ENCODE measurements at regions not wholly inside any gene's neighbourhood (a gene's known extent, or its start where the extent isn't known, plus 50 kb on each side); places are given as distances from the start of the nearest gene placed in this dataset.
A peak's percentile ranks its signal among the peaks of the same experiment; 100 is the strongest.

DNA sequence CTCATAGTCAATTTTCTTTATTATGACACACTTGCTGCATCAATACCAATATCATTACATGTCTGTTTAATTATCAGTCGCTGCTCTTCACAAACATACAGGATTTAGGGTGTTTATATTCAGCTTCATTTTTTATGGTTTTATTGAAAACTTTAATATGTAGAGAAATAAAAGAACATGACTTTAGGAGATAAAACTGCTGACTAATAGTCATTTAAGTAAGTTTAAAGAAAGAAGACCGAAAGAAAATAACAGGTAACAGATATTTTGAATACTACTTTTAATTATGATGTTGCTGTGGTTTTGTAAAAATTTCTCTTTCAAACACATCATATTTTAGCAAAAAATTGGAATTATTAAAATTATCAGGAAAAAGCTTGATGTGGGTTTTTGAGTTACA lies 685.1 kb upstream of the BRINP3 start:
- TF ChIP-seq, protein P1, sequence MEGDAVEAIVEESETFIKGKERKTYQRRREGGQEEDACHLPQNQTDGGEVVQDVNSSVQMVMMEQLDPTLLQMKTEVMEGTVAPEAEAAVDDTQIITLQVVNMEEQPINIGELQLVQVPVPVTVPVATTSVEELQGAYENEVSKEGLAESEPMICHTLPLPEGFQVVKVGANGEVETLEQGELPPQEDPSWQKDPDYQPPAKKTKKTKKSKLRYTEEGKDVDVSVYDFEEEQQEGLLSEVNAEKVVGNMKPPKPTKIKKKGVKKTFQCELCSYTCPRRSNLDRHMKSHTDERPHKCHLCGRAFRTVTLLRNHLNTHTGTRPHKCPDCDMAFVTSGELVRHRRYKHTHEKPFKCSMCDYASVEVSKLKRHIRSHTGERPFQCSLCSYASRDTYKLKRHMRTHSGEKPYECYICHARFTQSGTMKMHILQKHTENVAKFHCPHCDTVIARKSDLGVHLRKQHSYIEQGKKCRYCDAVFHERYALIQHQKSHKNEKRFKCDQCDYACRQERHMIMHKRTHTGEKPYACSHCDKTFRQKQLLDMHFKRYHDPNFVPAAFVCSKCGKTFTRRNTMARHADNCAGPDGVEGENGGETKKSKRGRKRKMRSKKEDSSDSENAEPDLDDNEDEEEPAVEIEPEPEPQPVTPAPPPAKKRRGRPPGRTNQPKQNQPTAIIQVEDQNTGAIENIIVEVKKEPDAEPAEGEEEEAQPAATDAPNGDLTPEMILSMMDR (IDR thresholded peaks at IDR 0.05; ENCODE audit: low read depth, low read length) = no peak
- TF ChIP-seq EZH2phosphoT487 (IDR thresholded peaks at IDR 0.05; ENCODE audit: low read depth) = no peak
- no peak overlapping the region for H3K27ac ChIP-seq (ENCODE audit: low read length)
- H3K9ac ChIP-seq (ENCODE audit: low read length) = no peak overlapping the region
- H3K4me2 ChIP-seq (ENCODE audit: low read length) = no peak overlapping the region
- no peaks in the 10 kb centered on the region for H4K20me1 ChIP-seq (ENCODE audit: insufficient read depth, low read length)
- H3K27me3 ChIP-seq (ENCODE audit: low read depth, low read length) = no peaks in the 10 kb centered on the region
- H2AFZ ChIP-seq (ENCODE audit: low read depth, low read length) = no peak overlapping the region
- H3K79me2 ChIP-seq (ENCODE audit: low read length) = no peaks in the 10 kb centered on the region
- H3K4me1 ChIP-seq (ENCODE audit: low read length) = no peaks in the 10 kb centered on the region
- H3K36me3 ChIP-seq (replicated peaks; ENCODE audit: low read depth, low read length) = no peaks in the 10 kb centered on the region
- no peak overlapping the region for H3K4me3 ChIP-seq (ENCODE audit: low read length)
- no peaks in the 10 kb centered on the region for H3K9me3 ChIP-seq (ENCODE audit: insufficient read depth, low read length)

DNA sequence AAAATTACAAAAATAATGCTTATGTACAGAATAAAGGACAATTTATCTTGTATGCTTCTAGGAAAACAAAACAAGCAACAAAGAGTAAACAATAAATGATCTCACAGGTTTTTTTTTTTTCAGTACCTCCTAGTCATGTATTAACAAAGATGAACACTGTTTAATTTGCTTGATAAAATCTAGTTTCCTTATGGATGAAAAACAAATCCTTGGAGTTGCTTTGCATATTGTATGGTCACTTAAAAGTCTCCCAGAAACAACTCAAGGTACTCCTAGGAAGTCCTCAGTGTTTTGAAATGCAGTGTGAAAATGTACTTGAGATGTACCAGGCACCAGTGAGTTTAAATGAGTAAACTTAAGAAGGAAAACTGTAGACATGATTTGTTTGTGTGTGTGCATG lies 686.0 kb upstream of the BRINP3 start:
- Histone ChIP-seq H3K36me3 (replicated peaks; ENCODE audit: low read depth, low read length) (no peaks in the 10 kb centered on the region), H4K20me1 (ENCODE audit: insufficient read depth, low read length) (no peaks in the 10 kb centered on the region), H3K27me3 (ENCODE audit: low read depth, low read length) (no peaks in the 10 kb centered on the region), H3K27ac (ENCODE audit: low read length) (no peak overlapping the region), H3K4me1 (ENCODE audit: low read length) (no peaks in the 10 kb centered on the region), H3K4me2 (ENCODE audit: low read length) (no peak overlapping the region), H3K9me3 (ENCODE audit: insufficient read depth, low read length) (no peaks in the 10 kb centered on the region), H2AFZ (ENCODE audit: low read depth, low read length) (no peak overlapping the region), H3K79me2 (ENCODE audit: low read length) (no peaks in the 10 kb centered on the region), H3K9ac (ENCODE audit: low read length) (no peak overlapping the region), H3K4me3 (ENCODE audit: low read length) (no peak overlapping the region)
- TF ChIP-seq EZH2phosphoT487 (IDR thresholded peaks at IDR 0.05; ENCODE audit: low read depth) = no peak
- TF ChIP-seq, protein P1 (IDR thresholded peaks at IDR 0.05; ENCODE audit: low read depth, low read length) = no peak

DNA sequence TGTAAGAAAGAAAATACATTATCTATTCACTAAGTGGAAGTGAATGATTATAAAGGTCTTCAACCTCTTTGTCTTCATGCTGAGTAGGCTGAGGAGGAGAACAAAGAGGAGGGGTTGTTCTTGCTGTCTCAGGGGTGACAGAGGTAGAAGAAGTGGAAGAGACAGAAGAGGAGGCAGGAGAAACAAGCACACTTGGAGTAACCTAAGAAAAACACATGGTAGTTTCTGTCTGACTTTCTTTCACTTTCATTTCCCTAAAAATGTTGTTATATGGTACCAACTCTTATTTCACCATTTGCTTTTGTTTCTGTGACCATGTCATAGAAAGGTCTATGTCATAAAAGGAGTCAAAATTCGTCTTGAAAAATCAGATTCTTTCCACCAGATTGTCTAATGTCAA lies 696.6 kb upstream of the BRINP3 start:
- Histone ChIP-seq H3K9ac (ENCODE audit: low read length) (peak overlapping the region; percentile 33; the same call in 1 of the 2 replicates), H3K4me1 (ENCODE audit: low read length) (peaks cover 40% of the 10 kb centered on the region), H3K9me3 (ENCODE audit: insufficient read depth, low read length) (0 out of 2 replicates have a peak, but pooled peaks cover 3% of the 10 kb centered on the region), H4K20me1 (ENCODE audit: insufficient read depth, low read length) (no peaks in the 10 kb centered on the region), H3K36me3 (replicated peaks; ENCODE audit: low read depth, low read length) (peaks cover 29% of the 10 kb centered on the region), H3K27me3 (ENCODE audit: low read depth, low read length) (no peaks in the 10 kb centered on the region), H2AFZ (ENCODE audit: low read depth, low read length) (peak overlapping the region; percentile 59), H3K4me2 (ENCODE audit: low read length) (peak overlapping the region; percentile 55), H3K79me2 (ENCODE audit: low read length) (no peaks in the 10 kb centered on the region), H3K4me3 (ENCODE audit: low read length) (peak overlapping the region; percentile 28), H3K27ac (ENCODE audit: low read length) (peak overlapping the region; percentile 88)
- TF ChIP-seq, protein P1 (IDR thresholded peaks at IDR 0.05; ENCODE audit: low read depth, low read length) = no peak
- TF ChIP-seq EZH2phosphoT487 (IDR thresholded peaks at IDR 0.05; ENCODE audit: low read depth) = no peak

DNA sequence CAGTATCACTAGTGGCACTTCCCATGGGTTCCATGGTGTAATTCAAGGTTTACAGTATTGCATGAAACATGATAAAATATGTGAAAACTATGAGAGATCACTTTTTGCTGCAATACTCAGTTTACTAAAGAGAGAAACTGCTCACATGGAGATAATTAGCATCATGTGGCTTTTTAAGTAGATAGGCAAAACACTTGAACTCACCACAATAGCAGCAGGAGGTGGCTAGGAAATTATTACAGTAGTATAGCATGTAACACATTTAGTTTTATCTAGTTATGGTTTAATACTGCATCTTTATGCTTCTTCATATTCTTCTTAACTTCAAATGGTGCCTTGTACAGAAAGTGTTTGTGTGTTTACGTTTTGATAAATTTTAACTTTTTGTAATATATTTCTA lies 698.5 kb upstream of the BRINP3 start:
- no peak for TF ChIP-seq EZH2phosphoT487 (IDR thresholded peaks at IDR 0.05; ENCODE audit: low read depth)
- TF ChIP-seq, protein P1 (IDR thresholded peaks at IDR 0.05; ENCODE audit: low read depth, low read length) = no peak
- Histone ChIP-seq H4K20me1 (ENCODE audit: insufficient read depth, low read length) (no peaks in the 10 kb centered on the region), H3K27ac (ENCODE audit: low read length) (no peak overlapping the region), H3K9me3 (ENCODE audit: insufficient read depth, low read length) (0 out of 2 replicates have a peak, but pooled peaks cover 3% of the 10 kb centered on the region), H2AFZ (ENCODE audit: low read depth, low read length) (no peak overlapping the region), H3K9ac (ENCODE audit: low read length) (no peak overlapping the region), H3K4me3 (ENCODE audit: low read length) (no peak overlapping the region), H3K36me3 (replicated peaks; ENCODE audit: low read depth, low read length) (peaks cover 29% of the 10 kb centered on the region), H3K79me2 (ENCODE audit: low read length) (no peaks in the 10 kb centered on the region), H3K4me2 (ENCODE audit: low read length) (no peak overlapping the region), H3K4me1 (ENCODE audit: low read length) (peaks cover 40% of the 10 kb centered on the region), H3K27me3 (ENCODE audit: low read depth, low read length) (no peaks in the 10 kb centered on the region)
